ENCODE measurements at regions not wholly inside any gene's neighbourhood (a gene's known extent, or its start where the extent isn't known, plus 50 kb on each side); places are given as distances from the start of the nearest gene placed in this dataset.

DNA sequence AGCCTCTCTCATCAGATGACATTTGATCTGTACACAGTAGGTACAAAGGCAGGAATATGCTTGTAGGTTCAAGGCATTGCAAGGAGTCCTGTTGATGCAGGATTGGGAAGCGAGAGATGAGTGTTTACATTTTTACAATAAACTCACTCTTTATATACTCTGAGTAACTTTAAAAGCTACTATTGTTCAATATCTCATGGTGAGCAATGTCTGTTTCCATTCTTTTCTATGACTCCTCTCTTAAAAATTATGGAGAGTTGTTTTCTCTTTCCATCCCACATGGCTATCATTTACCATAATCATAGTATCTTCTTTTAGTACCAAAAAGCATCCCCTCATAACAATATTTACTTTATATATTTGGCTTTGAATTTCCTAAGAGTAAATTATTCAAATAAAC lies 314.0 kb upstream of the CDIN1 start:
- no peaks in the 10 kb centered on the region for H3K9me3 ChIP-seq (ENCODE audit: control insufficient read depth, insufficient read depth, low read length)
- no peak overlapping the region for H3K27ac ChIP-seq (ENCODE audit: insufficient read depth, low read length)
- no TSS peak for BruUV-seq (replicated peaks)
- peak overlapping the region; percentile 70; the same call in 1 of the 2 replicates for H3K4me2 ChIP-seq (ENCODE audit: low read depth, low read length)
- in situ Hi-C loops (cut with MboI; ENCODE audit: low sequenced_read_pairs) (no loop called here), dilution Hi-C loops (cut with HindIII; ENCODE audit: low sequenced_read_pairs, unreplicated experiment) (no loop called here), intact Hi-C loops (cut with micrococcal nuclease) (no loop called here)
- 0 out of 2 replicates have a peak overlapping the region, but pooled peaks have one; percentile 14 for H3K14ac ChIP-seq (replicated peaks; ENCODE audit: low read depth, low read length)
- no peak overlapping the region for H2AK9ac ChIP-seq (replicated peaks; ENCODE audit: low read depth, low read length, poor library complexity)
- ATAC-seq (ENCODE audit: low read depth) (peak; percentile 89), DNase-seq (peak; percentile 67)
- no peak overlapping the region for H3K4me3 ChIP-seq (ENCODE audit: insufficient read depth, low read depth, low read length)
- H2AFZ ChIP-seq (replicated peaks; ENCODE audit: low read length, poor library complexity): no peak overlapping the region
- peak overlapping the region; percentile 27; the same call in 1 of the 2 replicates for H3K18ac ChIP-seq (ENCODE audit: low read depth, low read length)
- POLR2A ChIA-PET (ENCODE audit: unreplicated experiment): no interaction called here
- H3K56ac ChIP-seq (ENCODE audit: extremely low read depth, insufficient read depth, low read length): no peak overlapping the region
- H3K36me3 ChIP-seq (ENCODE audit: control insufficient read depth, insufficient read depth, low read length): no peaks in the 10 kb centered on the region
- peak overlapping the region; percentile 16; the same call in 1 of the 2 replicates for H2BK20ac ChIP-seq (ENCODE audit: low read depth, low read length)
- H3K23ac ChIP-seq (ENCODE audit: low read depth, low read length): no peak overlapping the region; the same call in 1 of the 2 replicates
- no peaks in the 10 kb centered on the region for H4K20me1 ChIP-seq (ENCODE audit: insufficient read depth, low read length)
- H2BK15ac ChIP-seq (ENCODE audit: low read depth, low read length): no peak overlapping the region
- peak overlapping the region; percentile 48; the same call in 1 of the 2 replicates for H3K4ac ChIP-seq (ENCODE audit: low read depth, low read length)
- no peaks in the 10 kb centered on the region for H3K79me1 ChIP-seq (ENCODE audit: low read depth in 1 of 2, low read length in 2 of 2)
- H2BK5ac ChIP-seq (ENCODE audit: low read depth, low read length, poor library complexity, severe bottlenecking): peak overlapping the region; percentile 76
- peak overlapping the region; percentile 57; the same call in 1 of the 2 replicates for H2BK120ac ChIP-seq (ENCODE audit: low read depth, low read length)
- WGBS, 2 experiments (ENCODE audit: extremely low coverage in 2 of 2, insufficient read length in 1 of 2): no CpG with 5 or more reads among the region's 1 CpG
- H4K91ac ChIP-seq (ENCODE audit: insufficient read depth, low read depth, low read length): no peak overlapping the region
- peak overlapping the region; percentile 17; the same call in 1 of the 2 replicates for H2AK5ac ChIP-seq (ENCODE audit: low read depth, low read length)
- no peaks in the 10 kb centered on the region for H3K9me1 ChIP-seq (ENCODE audit: insufficient read depth, low read length)
- TF ChIP-seq POLR2A (IDR thresholded peaks at IDR 0.05; ENCODE audit: low read depth, low read length): no peak
- peak; percentile 26; the same call in 1 of the 2 replicates for TF ChIP-seq CEBPB (IDR thresholded peaks at IDR 0.05; ENCODE audit: low read depth, low read length)
- CTCF ChIA-PET: no interaction called here
- H3K4me1 ChIP-seq (ENCODE audit: control insufficient read depth, insufficient read depth, low read length): peaks cover 2% of the 10 kb centered on the region; the same call in 1 of the 2 replicates
- no peak overlapping the region for H3K9ac ChIP-seq (ENCODE audit: low read depth, low read length)
- no peaks in the 10 kb centered on the region for H3K27me3 ChIP-seq (ENCODE audit: control insufficient read depth, insufficient read depth, low read length)
- peak overlapping the region in 1 of 2 experiments; percentile 37; a peak in 1 of 4 replicates for H4K8ac ChIP-seq (ENCODE audit: low read depth in 2 of 2, low read length in 2 of 2)
- H4K5ac ChIP-seq (ENCODE audit: low read depth, low read length): peak overlapping the region; percentile 35; the same call in 1 of the 2 replicates

Data from IMR-90 (cell line).